SJSA1 (cell line): ENCODE measurements at regions not wholly inside any gene's neighbourhood (a gene's known extent, or its start where the extent isn't known, plus 50 kb on each side); places are given as distances from the start of the nearest gene placed in this dataset.
"Not testable (repeated sequence)": the region's sequence is repeated elsewhere in the genome, so short reads cannot be mapped to it uniquely, and the experiment has no call there.

ENCODE experiments used
- DNase-seq, 2 experiments: peaks; one replicate each; pipeline ENCODE4 v3.0.0-alpha.2; 2015 to 2020; ENCODE audit warnings: low spot score in 2 of 2, low read depth in 1 of 2
- H3K27ac ChIP-seq: fragments of 250-450 bp; sonication (Bioruptor Pico); 2 replicates; pipeline ENCODE4 v1.5.1; 2020; ENCODE audit warnings: mild to moderate bottlenecking, moderate library complexity
- H3K27me3 ChIP-seq: fragments of 250-450 bp; sonication (Bioruptor Pico); replicated peaks from 2 replicates; pipeline ENCODE4 v1.5.1; 2020; ENCODE audit warnings: mild to moderate bottlenecking, moderate library complexity
- H3K36me3 ChIP-seq: fragments of 250-450 bp; sonication (Bioruptor Pico); 2 replicates; pipeline ENCODE4 v1.5.1; 2020; ENCODE audit warnings: mild to moderate bottlenecking
- H3K4me1 ChIP-seq: fragments of 250-450 bp; sonication (Bioruptor Pico); replicated peaks from 2 replicates; pipeline ENCODE4 v1.6.1; 2021; ENCODE audit warnings: mild to moderate bottlenecking
- H3K4me3 ChIP-seq: fragments of 250-450 bp; sonication (Bioruptor Pico); 2 replicates; pipeline ENCODE4 v1.5.1; 2020; ENCODE audit warnings: mild to moderate bottlenecking
- H3K9me3 ChIP-seq: fragments of 250-450 bp; sonication (Bioruptor Pico); replicated peaks from 2 replicates; pipeline ENCODE4 v1.5.1; 2020; ENCODE audit warnings: mild to moderate bottlenecking

- H3K36me3 ChIP-seq = no peaks in the 10 kb centered on the region
- H3K9me3 ChIP-seq = no peaks in the 10 kb centered on the region; the same call in 1 of the 2 replicates
- H3K27me3 ChIP-seq = no peaks in the 10 kb centered on the region
- no peak overlapping the region for H3K4me3 ChIP-seq
- no peak overlapping the region; the same call in 1 of the 2 replicates for H3K27ac ChIP-seq
- H3K4me1 ChIP-seq = peaks cover 18% of the 10 kb centered on the region
- DNase-seq = no peak
Measured at GRCh38 chr10:30737931-30738391, 108.4 kb upstream of the LYZL2 start.

DNA sequence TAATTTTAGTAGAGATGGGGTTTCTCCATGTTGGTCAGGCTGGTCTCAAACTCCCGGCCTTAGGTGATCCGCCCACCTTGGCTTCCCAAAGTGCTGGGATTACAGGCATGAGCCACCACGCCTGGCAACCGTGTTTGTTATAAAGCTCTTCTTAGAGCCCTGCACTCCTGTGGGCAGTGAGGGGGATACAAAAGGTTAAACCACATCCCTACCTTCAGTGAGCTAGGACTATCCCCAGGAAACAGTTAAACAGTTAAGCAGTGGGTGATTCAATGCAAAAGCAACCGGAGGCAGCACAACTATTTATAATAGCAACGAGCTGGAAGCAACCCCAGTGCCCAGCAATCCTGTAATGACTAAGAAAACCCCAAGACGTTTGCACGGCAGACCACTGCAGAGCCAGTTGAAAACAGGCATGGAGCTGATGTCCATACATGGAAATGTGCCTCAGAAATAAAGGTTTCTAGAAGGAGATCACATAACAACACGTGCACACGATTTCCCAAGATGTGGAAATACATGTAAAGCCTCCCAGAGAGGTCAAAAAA is 107.2 kb upstream of the LYZL2 start:
- no peaks in the 10 kb centered on the region; the same call in 1 of the 2 replicates for H3K9me3 ChIP-seq
- H3K4me3 ChIP-seq = no peak overlapping the region
- no peaks in the 10 kb centered on the region for H3K36me3 ChIP-seq
- H3K27me3 ChIP-seq = no peaks in the 10 kb centered on the region
- H3K4me1 ChIP-seq = peaks cover 18% of the 10 kb centered on the region
- peak overlapping the region; percentile 97 for H3K27ac ChIP-seq
- peak; percentile 89 to 92 for DNase-seq

DNA sequence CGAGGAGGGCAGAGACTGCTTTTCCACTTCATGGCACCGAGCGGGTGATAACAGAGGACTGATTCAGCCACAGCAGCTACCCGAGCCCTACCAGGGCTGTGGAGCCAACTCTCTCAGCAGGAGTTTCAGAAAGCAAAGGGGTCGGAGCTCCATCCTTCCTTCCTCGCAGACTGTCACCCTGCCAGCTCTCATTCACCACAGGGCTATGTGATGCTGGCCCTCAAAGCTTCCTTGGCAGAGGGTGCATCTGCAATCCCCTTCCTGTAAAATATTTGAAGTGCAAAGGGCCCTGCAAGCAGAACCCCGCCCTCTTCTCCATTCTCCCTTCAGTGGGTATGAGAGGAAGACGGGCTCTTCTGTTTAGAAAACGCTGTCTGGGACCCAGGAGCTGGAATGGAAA is 105.3 kb upstream of the LYZL2 start:
- Histone ChIP-seq H3K9me3 (0 out of 2 replicates have a peak, but pooled peaks cover 2% of the 10 kb centered on the region), H3K36me3 (no peaks in the 10 kb centered on the region), H3K4me3 (no peak overlapping the region), H3K27ac (no peak overlapping the region), H3K4me1 (peaks cover 18% of the 10 kb centered on the region), H3K27me3 (no peaks in the 10 kb centered on the region)
- DNase-seq = no peak

- H3K4me1 ChIP-seq = peaks cover 16% of the 10 kb centered on the region
- H3K36me3 ChIP-seq = no peaks in the 10 kb centered on the region
- DNase-seq = no peak
Measured at GRCh38 chr10:30732671-30733070, 103.1 kb upstream of the LYZL2 start.

GRCh38 chr10:30731963-30732362 is 102.4 kb upstream of the LYZL2 start:
- Histone ChIP-seq H3K27me3 (no peaks in the 10 kb centered on the region), H3K4me3 (no peak overlapping the region), H3K27ac (no peak overlapping the region), H3K4me1 (peaks cover 9% of the 10 kb centered on the region), H3K9me3 (0 out of 2 replicates have a peak, but pooled peaks cover 2% of the 10 kb centered on the region), H3K36me3 (no peaks in the 10 kb centered on the region)
- DNase-seq = no peak

More at GRCh38 chr10:30732671-30733070, 103.1 kb upstream of the LYZL2 start:
- Histone ChIP-seq H3K27ac (no peak overlapping the region), H3K9me3 (0 out of 2 replicates have a peak, but pooled peaks cover 2% of the 10 kb centered on the region), H3K4me3 (no peak overlapping the region), H3K27me3 (no peaks in the 10 kb centered on the region)

- H3K27me3 ChIP-seq = no peaks in the 10 kb centered on the region
- no peak overlapping the region for H3K4me3 ChIP-seq
- H3K27ac ChIP-seq = no peak overlapping the region
- H3K36me3 ChIP-seq = no peaks in the 10 kb centered on the region
- DNase-seq = no peak
- H3K9me3 ChIP-seq = 0 out of 2 replicates have a peak, but pooled peaks cover 2% of the 10 kb centered on the region
- no peaks in the 10 kb centered on the region for H3K4me1 ChIP-seq
Measured at GRCh38 chr10:30730306-30730705, 100.8 kb upstream of the LYZL2 start.

DNA sequence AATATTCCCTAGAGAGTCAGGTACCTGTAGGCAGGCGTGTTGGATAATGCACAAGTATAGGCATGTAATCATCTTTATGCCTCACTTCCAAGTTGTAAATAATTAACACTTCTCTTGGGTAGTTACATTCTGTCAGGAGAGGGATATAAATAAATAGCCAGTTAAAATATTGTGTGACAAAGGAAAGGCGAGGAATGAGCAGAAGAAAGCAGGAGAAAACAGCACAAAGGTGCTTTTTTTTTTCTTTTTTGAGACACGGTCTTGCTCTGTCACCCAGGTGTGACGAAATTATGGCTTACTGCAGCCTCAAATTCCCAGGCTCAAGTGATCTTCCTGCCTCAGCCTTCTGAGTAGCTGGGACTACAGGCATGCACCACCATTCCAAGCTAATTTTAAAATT is 99.2 kb upstream of the LYZL2 start:
- Histone ChIP-seq H3K27me3 (no peaks in the 10 kb centered on the region), H3K4me3 (no peak overlapping the region), H3K27ac (no peak overlapping the region), H3K36me3 (no peaks in the 10 kb centered on the region), H3K9me3 (0 out of 2 replicates have a peak, but pooled peaks cover 2% of the 10 kb centered on the region), H3K4me1 (no peaks in the 10 kb centered on the region)
- DNase-seq = no peak

- no peak overlapping the region for H3K27ac ChIP-seq
- H3K9me3 ChIP-seq = 0 out of 2 replicates have a peak, but pooled peaks cover 2% of the 10 kb centered on the region
- no peaks in the 10 kb centered on the region for H3K4me1 ChIP-seq
- DNase-seq = no peak
- no peak overlapping the region for H3K4me3 ChIP-seq
- H3K36me3 ChIP-seq = no peaks in the 10 kb centered on the region
- no peaks in the 10 kb centered on the region for H3K27me3 ChIP-seq
Measured at GRCh38 chr10:30728127-30728526, 98.6 kb upstream of the LYZL2 start.

GRCh38 chr10:30727524-30727923 is 98.0 kb upstream of the LYZL2 start:
- H3K27me3 ChIP-seq = no peaks in the 10 kb centered on the region
- no peak overlapping the region for H3K27ac ChIP-seq
- no peaks in the 10 kb centered on the region for H3K36me3 ChIP-seq
- H3K4me1 ChIP-seq = no peaks in the 10 kb centered on the region
- 0 out of 2 replicates have a peak, but pooled peaks cover 2% of the 10 kb centered on the region for H3K9me3 ChIP-seq
- no peak for DNase-seq
- H3K4me3 ChIP-seq = no peak overlapping the region

GRCh38 chr10:30726783-30727414 is 97.3 kb upstream of the LYZL2 start:
- H3K27me3 ChIP-seq, H3K9me3 ChIP-seq, H3K4me3 ChIP-seq, H3K27ac ChIP-seq, H3K4me1 ChIP-seq, H3K36me3 ChIP-seq: not testable (repeated sequence)
- peak; percentile 42 to 74 for DNase-seq

DNA sequence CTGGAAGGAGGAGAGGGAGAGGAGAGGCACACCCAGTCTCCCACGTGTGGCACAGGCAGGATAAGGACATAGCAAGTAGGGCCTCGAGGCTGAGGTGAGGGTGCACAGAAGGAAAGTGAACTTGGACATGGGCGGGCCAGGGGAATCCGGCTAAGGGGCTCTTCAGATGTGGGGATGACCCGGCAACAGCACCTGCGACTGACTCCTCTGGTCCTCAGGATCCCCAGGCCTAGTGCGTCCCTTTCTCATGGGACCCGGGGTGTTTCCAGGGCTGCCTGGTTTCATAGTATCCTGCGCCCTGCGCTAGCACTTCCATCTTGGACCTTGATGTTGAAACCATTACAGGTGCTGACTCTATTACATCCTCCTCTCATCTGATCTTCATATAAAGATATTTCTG is 96.1 kb upstream of the LYZL2 start:
- DNase-seq = no peak
- H3K9me3 ChIP-seq = no peaks in the 10 kb centered on the region
- H3K36me3 ChIP-seq = no peaks in the 10 kb centered on the region
- no peaks in the 10 kb centered on the region for H3K27me3 ChIP-seq
- H3K4me1 ChIP-seq = no peaks in the 10 kb centered on the region
- no peak overlapping the region for H3K27ac ChIP-seq
- no peak overlapping the region for H3K4me3 ChIP-seq

- Histone ChIP-seq H3K4me3 (no peak overlapping the region), H3K27ac (no peak overlapping the region), H3K9me3 (no peaks in the 10 kb centered on the region), H3K36me3 (no peaks in the 10 kb centered on the region), H3K27me3 (no peaks in the 10 kb centered on the region), H3K4me1 (no peaks in the 10 kb centered on the region)
- DNase-seq = no peak
Measured at GRCh38 chr10:30724296-30724695, 94.7 kb upstream of the LYZL2 start.

GRCh38 chr10:30722956-30723620 is 93.5 kb upstream of the LYZL2 start:
- no peak overlapping the region for H3K27ac ChIP-seq
- no peaks in the 10 kb centered on the region for H3K36me3 ChIP-seq
- H3K4me1 ChIP-seq = no peaks in the 10 kb centered on the region
- DNase-seq = no peak
- H3K27me3 ChIP-seq = no peaks in the 10 kb centered on the region
- H3K4me3 ChIP-seq = no peak overlapping the region
- H3K9me3 ChIP-seq = no peaks in the 10 kb centered on the region

DNA sequence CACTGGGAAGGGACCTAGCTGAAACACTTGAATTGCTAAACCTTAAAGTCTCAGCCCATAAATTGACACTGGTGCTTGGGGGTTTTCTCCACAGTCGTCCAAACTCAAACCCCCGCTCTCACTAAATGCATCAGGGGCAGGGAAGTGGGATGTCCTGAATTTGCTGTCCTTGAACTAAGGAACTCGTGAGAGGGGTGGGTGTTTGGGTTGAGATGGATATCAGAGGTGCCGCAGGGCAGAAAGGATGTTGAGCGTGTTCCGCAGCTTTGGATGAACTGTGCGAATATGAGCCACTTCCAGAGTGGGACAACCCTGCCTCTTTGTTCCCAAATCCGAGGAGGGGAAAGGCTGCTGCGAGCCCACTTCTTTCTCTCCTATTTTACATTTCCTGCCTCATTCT is 90.3 kb upstream of the LYZL2 start:
- H3K27ac ChIP-seq = no peak overlapping the region
- H3K36me3 ChIP-seq = no peaks in the 10 kb centered on the region
- no peak overlapping the region for H3K4me3 ChIP-seq
- H3K27me3 ChIP-seq = no peaks in the 10 kb centered on the region
- no peaks in the 10 kb centered on the region for H3K9me3 ChIP-seq
- DNase-seq = no peak
- H3K4me1 ChIP-seq = no peaks in the 10 kb centered on the region
